ENCODE measurements at regions not wholly inside any gene's neighbourhood (a gene's known extent, or its start where the extent isn't known, plus 50 kb on each side); places are given as distances from the start of the nearest gene placed in this dataset.

GRCh38 chr1:191888996-191889622 is 269.2 kb upstream of the RGS18 start:
- no peak for TF ChIP-seq CTCF (IDR thresholded peaks at IDR 0.05)
- TF ChIP-seq POLR2A (IDR thresholded peaks at IDR 0.05), result no peak
